ENCODE measurements at regions not wholly inside any gene's neighbourhood (a gene's known extent, or its start where the extent isn't known, plus 50 kb on each side); places are given as distances from the start of the nearest gene placed in this dataset.

- H3K4me3 ChIP-seq (ENCODE audit: low read depth in 1 of 3, low read length in 3 of 3), result no peak overlapping the region
- no peaks in the 10 kb centered on the region for H3K4me1 ChIP-seq (ENCODE audit: control insufficient read depth in 3 of 3, insufficient read depth in 2 of 3, low read depth in 1 of 3, low read length in 2 of 3)
- FAIRE-seq (no peak), DNase-seq (no peak)
- no peaks in the 10 kb centered on the region for H3K9me3 ChIP-seq (ENCODE audit: control insufficient read depth in 2 of 2, insufficient read depth in 1 of 2, low read depth in 1 of 2, low read length in 1 of 2)
- no peaks in the 10 kb centered on the region for H3K36me3 ChIP-seq (ENCODE audit: control insufficient read depth in 3 of 3, insufficient read depth in 2 of 3, low read depth in 1 of 3, low read length in 3 of 3)
- H3K27ac ChIP-seq (ENCODE audit: low read depth in 1 of 3, low read length in 2 of 3), result no peak overlapping the region
- H3K27me3 ChIP-seq (ENCODE audit: control insufficient read depth in 3 of 3, insufficient read depth in 3 of 3, low read length in 3 of 3), result no peaks in the 10 kb centered on the region
- WGBS, 3 donors, result 73 to 90% (median 86%) methylated on average over 1 of the region's 1 CpG
Measured at GRCh38 chr20:16846006-16846405, 97.8 kb downstream of the OTOR start.

GRCh38 chr20:16848061-16848460, 99.9 kb downstream of the OTOR start:
- DNase-seq (no peak), FAIRE-seq (no peak)
- H3K4me3 ChIP-seq (ENCODE audit: low read depth in 1 of 3, low read length in 3 of 3), result no peak overlapping the region
- no peaks in the 10 kb centered on the region for H3K4me1 ChIP-seq (ENCODE audit: control insufficient read depth in 3 of 3, insufficient read depth in 2 of 3, low read depth in 1 of 3, low read length in 2 of 3)
- no peak overlapping the region for H3K27ac ChIP-seq (ENCODE audit: low read depth in 1 of 3, low read length in 2 of 3)
- H3K27me3 ChIP-seq (ENCODE audit: control insufficient read depth in 3 of 3, insufficient read depth in 3 of 3, low read length in 3 of 3), result no peaks in the 10 kb centered on the region
- H3K9me3 ChIP-seq (ENCODE audit: control insufficient read depth in 2 of 2, insufficient read depth in 1 of 2, low read depth in 1 of 2, low read length in 1 of 2), result no peaks in the 10 kb centered on the region
- H3K36me3 ChIP-seq (ENCODE audit: control insufficient read depth in 3 of 3, insufficient read depth in 2 of 3, low read depth in 1 of 3, low read length in 3 of 3), result no peaks in the 10 kb centered on the region

GRCh38 chr20:16848526-16848925, 100.4 kb downstream of the OTOR start:
- H3K27ac ChIP-seq (ENCODE audit: low read depth in 1 of 3, low read length in 2 of 3), result no peak overlapping the region
- no peaks in the 10 kb centered on the region for H3K9me3 ChIP-seq (ENCODE audit: control insufficient read depth in 2 of 2, insufficient read depth in 1 of 2, low read depth in 1 of 2, low read length in 1 of 2)
- DNase-seq (no peak), FAIRE-seq (no peak)
- no peaks in the 10 kb centered on the region for H3K4me1 ChIP-seq (ENCODE audit: control insufficient read depth in 3 of 3, insufficient read depth in 2 of 3, low read depth in 1 of 3, low read length in 2 of 3)
- H3K4me3 ChIP-seq (ENCODE audit: low read depth in 1 of 3, low read length in 3 of 3), result no peak overlapping the region
- no peaks in the 10 kb centered on the region for H3K27me3 ChIP-seq (ENCODE audit: control insufficient read depth in 3 of 3, insufficient read depth in 3 of 3, low read length in 3 of 3)
- WGBS, 3 donors, result 60 to 70% (median 62%) methylated on average over 1 of the region's 1 CpG
- H3K36me3 ChIP-seq (ENCODE audit: control insufficient read depth in 3 of 3, insufficient read depth in 2 of 3, low read depth in 1 of 3, low read length in 3 of 3), result no peaks in the 10 kb centered on the region

- DNase-seq, result no peak
- no peaks in the 10 kb centered on the region for H3K4me1 ChIP-seq (ENCODE audit: control insufficient read depth in 3 of 3, insufficient read depth in 2 of 3, low read depth in 1 of 3, low read length in 2 of 3)
Measured at GRCh38 chr20:16860914-16861313, 112.8 kb downstream of the OTOR start.

GRCh38 chr20:16861708-16862107, 113.5 kb downstream of the OTOR start:
- H3K27ac ChIP-seq (ENCODE audit: low read depth in 1 of 3, low read length in 2 of 3), result no peak overlapping the region
- WGBS, 3 donors, result 91 to 93% (median 91%) methylated on average over 5 of the region's 5 CpGs
- H3K4me3 ChIP-seq (ENCODE audit: low read depth in 1 of 3, low read length in 3 of 3), result no peak overlapping the region
- no peaks in the 10 kb centered on the region for H3K27me3 ChIP-seq (ENCODE audit: control insufficient read depth in 3 of 3, insufficient read depth in 3 of 3, low read length in 3 of 3)
- DNase-seq, result no peak
- no peaks in the 10 kb centered on the region for H3K4me1 ChIP-seq (ENCODE audit: control insufficient read depth in 3 of 3, insufficient read depth in 2 of 3, low read depth in 1 of 3, low read length in 2 of 3)
- no peak for FAIRE-seq
- no peaks in the 10 kb centered on the region for H3K36me3 ChIP-seq (ENCODE audit: control insufficient read depth in 3 of 3, insufficient read depth in 2 of 3, low read depth in 1 of 3, low read length in 3 of 3)
- no peaks in the 10 kb centered on the region for H3K9me3 ChIP-seq (ENCODE audit: control insufficient read depth in 2 of 2, insufficient read depth in 1 of 2, low read depth in 1 of 2, low read length in 1 of 2)

More at GRCh38 chr20:16860914-16861313, 112.8 kb downstream of the OTOR start:
- Histone ChIP-seq H3K27me3 (ENCODE audit: control insufficient read depth in 3 of 3, insufficient read depth in 3 of 3, low read length in 3 of 3) (no peaks in the 10 kb centered on the region), H3K4me3 (ENCODE audit: low read depth in 1 of 3, low read length in 3 of 3) (no peak overlapping the region), H3K9me3 (ENCODE audit: control insufficient read depth in 2 of 2, insufficient read depth in 1 of 2, low read depth in 1 of 2, low read length in 1 of 2) (no peaks in the 10 kb centered on the region), H3K27ac (ENCODE audit: low read depth in 1 of 3, low read length in 2 of 3) (no peak overlapping the region), H3K36me3 (ENCODE audit: control insufficient read depth in 3 of 3, insufficient read depth in 2 of 3, low read depth in 1 of 3, low read length in 3 of 3) (no peaks in the 10 kb centered on the region)
- no peak for FAIRE-seq
- 83 to 90% (median 85%) methylated on average over 1 of the region's 1 CpG for WGBS, 3 donors

- no peak for DNase-seq
- FAIRE-seq, result no peak
- Histone ChIP-seq H3K4me3 (ENCODE audit: low read depth in 1 of 3, low read length in 3 of 3) (no peak overlapping the region), H3K9me3 (ENCODE audit: control insufficient read depth in 2 of 2, insufficient read depth in 1 of 2, low read depth in 1 of 2, low read length in 1 of 2) (no peaks in the 10 kb centered on the region), H3K27me3 (ENCODE audit: control insufficient read depth in 3 of 3, insufficient read depth in 3 of 3, low read length in 3 of 3) (no peaks in the 10 kb centered on the region), H3K36me3 (ENCODE audit: control insufficient read depth in 3 of 3, insufficient read depth in 2 of 3, low read depth in 1 of 3, low read length in 3 of 3) (no peaks in the 10 kb centered on the region), H3K27ac (ENCODE audit: low read depth in 1 of 3, low read length in 2 of 3) (no peak overlapping the region), H3K4me1 (ENCODE audit: control insufficient read depth in 3 of 3, insufficient read depth in 2 of 3, low read depth in 1 of 3, low read length in 2 of 3) (no peaks in the 10 kb centered on the region)
- 51 to 70% (median 58%) methylated on average over 2 of the region's 2 CpGs for WGBS, 3 donors
Measured at GRCh38 chr20:16863303-16863702, 115.1 kb downstream of the OTOR start.

- H3K9me3 ChIP-seq (ENCODE audit: control insufficient read depth in 2 of 2, insufficient read depth in 1 of 2, low read depth in 1 of 2, low read length in 1 of 2), result no peaks in the 10 kb centered on the region
- no peaks in the 10 kb centered on the region for H3K36me3 ChIP-seq (ENCODE audit: control insufficient read depth in 3 of 3, insufficient read depth in 2 of 3, low read depth in 1 of 3, low read length in 3 of 3)
- H3K27ac ChIP-seq (ENCODE audit: low read depth in 1 of 3, low read length in 2 of 3), result no peak overlapping the region
- H3K4me3 ChIP-seq (ENCODE audit: low read depth in 1 of 3, low read length in 3 of 3), result no peak overlapping the region
- no peaks in the 10 kb centered on the region for H3K4me1 ChIP-seq (ENCODE audit: control insufficient read depth in 3 of 3, insufficient read depth in 2 of 3, low read depth in 1 of 3, low read length in 2 of 3)
- FAIRE-seq, result no peak
- WGBS, 3 donors, result 75 to 87% (median 84%) methylated on average over 5 of the region's 5 CpGs
- no peaks in the 10 kb centered on the region for H3K27me3 ChIP-seq (ENCODE audit: control insufficient read depth in 3 of 3, insufficient read depth in 3 of 3, low read length in 3 of 3)
- no peak for DNase-seq
Measured at GRCh38 chr20:16864069-16864468, 115.9 kb downstream of the OTOR start.

GRCh38 chr20:16864963-16865362, 116.8 kb downstream of the OTOR start:
- no peaks in the 10 kb centered on the region for H3K9me3 ChIP-seq (ENCODE audit: control insufficient read depth in 2 of 2, insufficient read depth in 1 of 2, low read depth in 1 of 2, low read length in 1 of 2)
- no peak overlapping the region for H3K4me3 ChIP-seq (ENCODE audit: low read depth in 1 of 3, low read length in 3 of 3)
- no peak overlapping the region for H3K27ac ChIP-seq (ENCODE audit: low read depth in 1 of 3, low read length in 2 of 3)
- no peaks in the 10 kb centered on the region for H3K4me1 ChIP-seq (ENCODE audit: control insufficient read depth in 3 of 3, insufficient read depth in 2 of 3, low read depth in 1 of 3, low read length in 2 of 3)
- 52 to 73% (median 69%) methylated on average over 1 of the region's 1 CpG for WGBS, 3 donors
- H3K27me3 ChIP-seq (ENCODE audit: control insufficient read depth in 3 of 3, insufficient read depth in 3 of 3, low read length in 3 of 3), result no peaks in the 10 kb centered on the region
- H3K36me3 ChIP-seq (ENCODE audit: control insufficient read depth in 3 of 3, insufficient read depth in 2 of 3, low read depth in 1 of 3, low read length in 3 of 3), result no peaks in the 10 kb centered on the region
- no peak for FAIRE-seq
- DNase-seq, result no peak

GRCh38 chr20:16865406-16865805, 117.2 kb downstream of the OTOR start:
- 75 to 85% (median 76%) methylated on average over 2 of the region's 2 CpGs for WGBS, 3 donors
- no peak overlapping the region for H3K27ac ChIP-seq (ENCODE audit: low read depth in 1 of 3, low read length in 2 of 3)

More at GRCh38 chr20:16865406-16865805, 117.2 kb downstream of the OTOR start:
- no peaks in the 10 kb centered on the region for H3K36me3 ChIP-seq (ENCODE audit: control insufficient read depth in 3 of 3, insufficient read depth in 2 of 3, low read depth in 1 of 3, low read length in 3 of 3)
- H3K4me3 ChIP-seq (ENCODE audit: low read depth in 1 of 3, low read length in 3 of 3), result no peak overlapping the region
- H3K4me1 ChIP-seq (ENCODE audit: control insufficient read depth in 3 of 3, insufficient read depth in 2 of 3, low read depth in 1 of 3, low read length in 2 of 3), result no peaks in the 10 kb centered on the region
- DNase-seq (no peak), FAIRE-seq (no peak)
- H3K27me3 ChIP-seq (ENCODE audit: control insufficient read depth in 3 of 3, insufficient read depth in 3 of 3, low read length in 3 of 3), result no peaks in the 10 kb centered on the region
- H3K9me3 ChIP-seq (ENCODE audit: control insufficient read depth in 2 of 2, insufficient read depth in 1 of 2, low read depth in 1 of 2, low read length in 1 of 2), result no peaks in the 10 kb centered on the region

All from small intestine (tissue), 7 donors.